HG02588 (cell line): ENCODE measurements at regions not wholly inside any gene's neighbourhood (a gene's known extent, or its start where the extent isn't known, plus 50 kb on each side); places are given as distances from the start of the nearest gene placed in this dataset.

Experiments
- ATAC-seq: cut with Tn5 transposase; IDR thresholded peaks from one replicate; pipeline ENCODE4 v1.9.1; 2021; ENCODE audit warnings: mild to moderate bottlenecking, moderate library complexity; ENCODE audit not compliant: unreplicated experiment

- ATAC-seq, result no peak
Observed at GRCh38 chr12:91422811-91423692, 240.4 kb upstream of the DCN start.

- ATAC-seq, result no peak
Observed at GRCh38 chr12:91422127-91422526, 239.5 kb upstream of the DCN start.

GRCh38 chr12:91419809-91420208 lies 237.2 kb upstream of the DCN start:
- ATAC-seq, result no peak

- ATAC-seq, result no peak
Observed at GRCh38 chr12:91418221-91419090, 235.8 kb upstream of the DCN start.

DNA sequence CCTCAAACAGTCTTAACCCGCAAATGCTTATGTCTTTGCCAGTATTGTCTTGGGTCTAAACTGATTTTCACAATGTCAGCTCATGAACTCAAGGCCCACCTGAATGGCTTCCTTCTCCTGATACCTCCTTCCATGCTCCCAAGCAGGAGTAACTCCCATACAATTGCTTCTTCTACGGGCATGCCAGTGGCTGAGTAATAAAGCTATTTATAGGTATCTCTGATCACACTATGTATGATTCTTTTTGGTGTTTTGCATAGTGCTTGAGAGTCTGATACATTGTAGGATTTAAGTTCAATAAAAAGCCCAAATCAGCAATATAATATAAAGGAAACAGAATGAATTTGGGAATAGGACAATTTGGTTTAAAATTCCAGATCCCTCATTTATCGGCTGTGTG lies 235.0 kb upstream of the DCN start:
- no peak for ATAC-seq

DNA sequence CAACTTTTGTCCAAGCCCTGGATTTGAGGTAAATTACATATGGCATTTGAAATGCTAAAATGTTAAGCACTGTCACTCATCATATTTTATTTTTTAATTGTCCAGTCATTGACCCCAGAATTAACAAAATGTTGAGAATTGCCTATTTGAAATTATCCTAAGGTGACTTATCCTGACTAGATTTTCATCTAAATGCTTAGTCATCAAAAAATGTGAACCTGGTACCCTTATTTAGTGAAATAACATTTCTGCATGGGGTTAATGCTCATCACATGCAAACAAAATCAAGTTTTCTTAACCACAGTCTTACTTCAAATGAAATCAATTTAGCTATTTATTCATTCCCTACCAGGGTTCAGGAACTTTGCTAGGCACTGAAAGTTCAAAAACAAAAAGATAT lies 232.0 kb upstream of the DCN start:
- no peak for ATAC-seq

GRCh38 chr12:91413581-91414546 lies 231.2 kb upstream of the DCN start:
- no peak for ATAC-seq

DNA sequence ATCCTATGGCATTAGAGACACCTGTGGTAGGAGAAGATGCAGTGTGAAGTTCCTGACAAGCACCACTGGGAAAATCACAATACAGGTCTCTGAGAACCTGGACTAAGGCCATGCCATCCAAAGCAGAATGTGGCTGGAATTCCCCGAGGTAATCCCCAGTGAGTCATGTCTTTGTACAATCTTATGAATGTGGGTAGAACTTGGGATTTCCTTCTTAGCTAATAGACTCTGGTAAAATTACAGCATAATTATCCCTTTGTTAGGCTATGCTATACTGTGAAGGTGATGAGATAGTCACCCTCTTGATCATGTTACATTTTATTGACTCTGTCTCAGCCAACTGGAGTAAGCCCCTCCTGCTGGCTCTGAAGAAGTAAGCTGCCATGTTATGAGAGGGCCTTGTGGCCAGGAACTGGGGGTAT lies 224.3 kb upstream of the DCN start:
- ATAC-seq, result peak; percentile 69

DNA sequence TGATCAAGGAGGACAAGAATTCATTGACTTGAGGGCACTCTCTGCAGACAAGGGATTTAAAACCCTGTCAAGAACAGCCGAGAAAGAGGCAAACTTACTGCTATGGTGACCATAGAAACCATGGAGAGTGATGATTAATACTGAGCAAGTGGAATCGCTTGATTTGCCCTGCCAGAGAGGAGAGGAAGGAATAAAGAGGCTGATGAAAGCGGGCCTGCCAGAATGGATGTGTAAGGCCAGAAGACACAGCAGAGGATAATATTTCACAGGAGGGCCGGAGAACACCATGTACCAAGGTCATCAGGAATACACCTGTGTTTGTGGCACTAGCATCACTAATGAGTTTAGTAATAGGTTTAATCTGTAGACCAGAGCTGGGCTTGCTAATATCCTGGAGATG lies 221.8 kb upstream of the DCN start:
- ATAC-seq, result no peak

- ATAC-seq, result no peak
Observed at GRCh38 chr12:91401190-91401589, 218.6 kb upstream of the DCN start.

DNA sequence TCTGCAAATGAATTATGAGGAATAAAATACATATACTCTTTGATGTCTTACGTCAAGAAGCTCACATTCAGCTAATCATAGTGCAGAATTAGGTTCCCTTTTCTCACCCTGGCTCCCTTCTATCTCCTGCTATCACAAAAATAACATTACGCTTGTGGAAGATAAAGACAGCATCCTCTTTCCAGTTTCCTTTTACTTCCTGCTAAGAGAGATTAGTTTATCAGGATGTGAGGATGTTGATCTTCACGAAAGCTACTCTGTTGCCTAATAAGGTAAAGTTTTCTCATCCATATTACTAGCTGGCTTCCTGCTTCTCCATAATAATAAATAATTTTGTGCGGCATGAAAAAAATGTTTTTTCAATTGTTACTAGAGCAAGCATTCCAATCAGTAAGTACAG lies 217.7 kb upstream of the DCN start:
- ATAC-seq, result no peak

GRCh38 chr12:91397866-91398532 lies 215.4 kb upstream of the DCN start:
- ATAC-seq, result no peak

DNA sequence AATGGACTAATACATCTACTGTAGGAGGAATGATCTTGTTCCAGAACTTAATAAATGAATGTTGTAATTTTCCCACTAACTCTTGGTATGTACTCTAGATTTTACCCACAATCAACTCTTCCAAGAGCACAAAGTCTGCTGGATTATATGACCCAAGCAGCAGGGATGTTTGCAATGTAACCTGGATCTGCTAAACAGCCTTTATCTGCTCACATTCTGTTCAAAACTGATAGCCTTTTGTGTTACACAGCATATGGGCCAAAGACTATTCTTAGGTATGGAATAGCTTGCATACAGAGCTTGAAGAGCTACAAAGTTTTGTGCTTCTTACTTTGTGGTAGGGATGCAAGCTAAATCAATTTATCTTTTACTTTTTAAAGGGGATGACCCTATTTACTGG lies 213.7 kb upstream of the DCN start:
- no peak for ATAC-seq

- ATAC-seq, result no peak
Observed at GRCh38 chr12:91395628-91396135, 213.1 kb upstream of the DCN start.

- ATAC-seq, result no peak
Observed at GRCh38 chr12:91394903-91395302, 212.3 kb upstream of the DCN start.

DNA sequence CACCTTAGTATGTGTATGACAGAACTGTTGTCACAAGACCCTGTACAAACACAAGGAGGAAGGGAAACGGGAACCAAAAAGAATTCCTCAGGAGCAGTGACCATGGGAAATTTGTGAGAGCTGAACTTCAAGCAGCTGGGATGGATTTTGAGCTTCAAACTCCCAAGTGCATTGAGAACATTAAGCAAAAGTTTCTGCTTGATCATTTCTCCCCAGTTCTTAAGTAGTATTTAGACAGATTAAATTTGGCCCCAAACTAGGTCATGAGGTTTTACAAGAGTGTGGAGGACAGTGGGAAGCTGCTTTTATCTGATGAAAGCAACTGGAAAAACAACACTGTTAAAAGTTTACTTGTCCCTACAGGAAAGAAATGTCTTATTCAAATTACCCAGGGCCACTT lies 206.0 kb upstream of the DCN start:
- ATAC-seq, result no peak

DNA sequence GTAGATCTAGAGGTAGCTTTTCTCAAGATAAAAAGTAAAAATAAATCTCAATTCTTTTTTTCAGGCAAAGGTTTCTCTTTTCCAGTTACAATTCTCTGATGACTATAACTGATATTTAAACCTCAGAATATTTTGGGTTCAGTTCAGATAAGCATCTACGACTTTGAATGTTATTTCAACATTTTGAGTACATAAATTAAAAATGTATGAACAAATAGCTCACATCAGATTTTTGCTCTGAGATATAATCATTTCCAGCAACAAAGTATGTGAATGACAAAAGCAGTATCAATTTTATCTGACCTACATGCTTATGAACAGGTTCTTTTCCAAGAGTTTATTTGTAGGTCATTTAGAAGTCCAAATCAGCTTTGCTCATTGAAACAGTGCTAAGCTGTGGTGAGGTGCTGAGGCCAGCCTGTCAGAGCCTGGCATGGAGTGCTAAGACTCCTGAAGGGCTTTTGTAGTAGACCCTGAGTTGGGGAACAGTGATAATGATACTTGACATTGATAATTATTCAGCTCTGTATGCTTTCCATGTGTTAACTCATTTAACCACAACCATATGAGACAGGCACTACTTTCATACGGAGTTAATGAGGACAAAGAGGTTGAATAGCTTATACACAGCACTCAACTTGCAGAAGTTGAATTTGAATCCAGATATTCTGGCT lies 205.0 kb upstream of the DCN start:
- no peak for ATAC-seq

- no peak for ATAC-seq
Observed at GRCh38 chr12:91384806-91385205, 202.2 kb upstream of the DCN start.

DNA sequence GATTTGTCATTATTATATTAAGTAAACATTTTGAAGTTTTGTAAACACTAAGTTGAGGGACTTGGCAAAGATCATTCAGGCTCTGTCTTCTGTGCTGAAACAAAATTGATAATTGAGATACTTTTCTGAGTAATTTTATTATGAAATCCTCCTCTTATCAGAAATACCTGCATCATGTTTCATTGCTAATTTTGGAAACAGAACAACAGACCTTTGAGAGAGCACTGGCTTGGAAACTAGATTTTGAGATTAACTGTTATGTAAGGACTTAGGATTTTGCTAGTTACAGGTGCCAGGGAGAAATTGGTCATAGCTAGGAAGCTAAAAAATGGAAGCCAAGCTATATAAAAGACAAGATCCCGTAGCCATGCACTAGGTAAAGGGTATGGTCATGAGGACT lies 201.7 kb upstream of the DCN start:
- ATAC-seq, result no peak

DNA sequence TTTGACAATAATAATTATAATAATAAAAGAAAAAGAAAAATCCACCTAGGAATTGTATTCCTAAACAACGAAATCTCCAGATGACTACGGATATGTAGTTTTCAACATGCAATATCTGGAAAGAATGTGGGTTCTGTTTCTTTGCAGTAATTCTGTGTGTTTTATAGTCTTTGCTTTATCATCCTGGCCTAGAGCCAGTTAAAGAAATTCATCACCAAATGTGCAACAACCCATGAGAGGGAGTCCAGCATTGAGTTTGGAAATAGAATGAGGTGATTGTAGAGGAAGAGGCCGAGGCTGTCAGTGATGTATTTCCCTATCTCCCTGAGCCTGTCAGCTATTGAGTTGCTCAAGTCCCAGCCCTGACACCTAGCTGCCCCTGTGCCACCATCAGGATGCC lies 200.5 kb upstream of the DCN start:
- ATAC-seq, result no peak
